ENCODE measurements at regions not wholly inside any gene's neighbourhood (a gene's known extent, or its start where the extent isn't known, plus 50 kb on each side); places are given as distances from the start of the nearest gene placed in this dataset.

GRCh38 chr6:74879976-74880375, 325.9 kb downstream of the COL12A1 start:
- Histone ChIP-seq H3K27ac (ENCODE audit: low read length) (no peak overlapping the region), H3K9me3 (ENCODE audit: control insufficient read depth, insufficient read depth, low read length) (peaks cover 3% of the 10 kb centered on the region), H3K27me3 (ENCODE audit: control insufficient read depth, insufficient read depth, low read length) (no peaks in the 10 kb centered on the region), H3K4me3 (ENCODE audit: low read length) (no peak overlapping the region), H3K4me1 (ENCODE audit: control insufficient read depth, insufficient read depth, low read length) (no peaks in the 10 kb centered on the region), H3K36me3 (ENCODE audit: control insufficient read depth, insufficient read depth, low read length) (no peaks in the 10 kb centered on the region)
- no peak for DNase-seq
- no peak for ATAC-seq
- TF ChIP-seq CTCF (IDR thresholded peaks at IDR 0.05): no peak
- H3K4me1 Mint-ChIP-seq: no peaks in the 10 kb centered on the region
- H3K27ac Mint-ChIP-seq: no peak overlapping the region
- peaks cover 5% of the 10 kb centered on the region for H3K36me3 Mint-ChIP-seq
- intact Hi-C loops (cut with micrococcal nuclease): no loop called here
- 83% methylated on average over 2 of the region's 2 CpGs for WGBS (ENCODE audit: insufficient coverage)
- peaks cover 9 to 12% of the 10 kb centered on the region in 2 donors for H3K9me3 Mint-ChIP-seq
- no peak overlapping the region for H3K4me3 Mint-ChIP-seq
- H3K27me3 Mint-ChIP-seq (ENCODE audit: low read depth in 2 of 2): no peaks in the 10 kb centered on the region

DNA sequence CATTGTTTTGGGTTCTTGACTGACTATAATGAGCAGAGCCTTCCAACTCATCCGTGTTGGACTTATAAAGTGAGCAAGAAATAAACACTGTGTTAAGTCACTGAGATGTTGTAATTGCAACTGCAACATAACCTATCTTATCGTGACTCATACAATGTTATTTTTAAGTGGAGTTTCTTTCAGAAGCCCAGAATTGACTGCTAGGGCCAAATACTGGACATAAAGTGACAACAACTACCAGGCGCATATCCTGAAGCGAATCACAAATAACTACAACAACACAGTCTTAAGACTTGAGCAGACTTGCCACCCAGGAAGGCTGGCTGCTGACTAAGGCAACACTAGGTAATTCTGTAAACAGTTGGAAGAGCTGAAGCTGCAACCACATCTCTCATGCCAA, 326.6 kb downstream of the COL12A1 start:
- intact Hi-C loops (cut with micrococcal nuclease): no loop called here
- H3K36me3 ChIP-seq (ENCODE audit: control insufficient read depth, insufficient read depth, low read length): no peaks in the 10 kb centered on the region
- no peak for TF ChIP-seq CTCF (IDR thresholded peaks at IDR 0.05)
- Mint-ChIP-seq H3K4me3 (no peak overlapping the region), H3K27me3 (ENCODE audit: low read depth in 2 of 2) (no peaks in the 10 kb centered on the region), H3K4me1 (no peaks in the 10 kb centered on the region), H3K36me3 (peaks cover 5% of the 10 kb centered on the region), H3K27ac (no peak overlapping the region), H3K9me3 (peaks cover 9 to 12% of the 10 kb centered on the region in 2 donors)
- H3K4me1 ChIP-seq (ENCODE audit: control insufficient read depth, insufficient read depth, low read length): no peaks in the 10 kb centered on the region
- WGBS (ENCODE audit: insufficient coverage): 100% methylated on average over 3 of the region's 4 CpGs
- DNase-seq: no peak
- H3K27me3 ChIP-seq (ENCODE audit: control insufficient read depth, insufficient read depth, low read length): no peaks in the 10 kb centered on the region
- H3K27ac ChIP-seq (ENCODE audit: low read length): no peak overlapping the region
- no peak overlapping the region for H3K4me3 ChIP-seq (ENCODE audit: low read length)
- H3K9me3 ChIP-seq (ENCODE audit: control insufficient read depth, insufficient read depth, low read length): peaks cover 3% of the 10 kb centered on the region
- ATAC-seq: no peak

- DNase-seq: no peak
- H3K9me3 ChIP-seq (ENCODE audit: control insufficient read depth, insufficient read depth, low read length): peaks cover 3% of the 10 kb centered on the region
- Mint-ChIP-seq H3K4me3 (no peak overlapping the region), H3K9me3 (peaks cover 19 to 22% of the 10 kb centered on the region in 2 donors), H3K36me3 (peaks cover 5% of the 10 kb centered on the region), H3K4me1 (no peaks in the 10 kb centered on the region), H3K27ac (no peak overlapping the region), H3K27me3 (ENCODE audit: low read depth in 2 of 2) (no peaks in the 10 kb centered on the region)
- no peaks in the 10 kb centered on the region for H3K36me3 ChIP-seq (ENCODE audit: control insufficient read depth, insufficient read depth, low read length)
- H3K4me3 ChIP-seq (ENCODE audit: low read length): no peak overlapping the region
- TF ChIP-seq CTCF (IDR thresholded peaks at IDR 0.05): no peak
- WGBS (ENCODE audit: insufficient coverage): 71% methylated on average over 1 of the region's 2 CpGs
- no peak overlapping the region for H3K27ac ChIP-seq (ENCODE audit: low read length)
- ATAC-seq: no peak
- intact Hi-C loops (cut with micrococcal nuclease): no loop called here
- H3K4me1 ChIP-seq (ENCODE audit: control insufficient read depth, insufficient read depth, low read length): no peaks in the 10 kb centered on the region
- H3K27me3 ChIP-seq (ENCODE audit: control insufficient read depth, insufficient read depth, low read length): no peaks in the 10 kb centered on the region
Measured at GRCh38 chr6:74875193-74875592, 330.7 kb downstream of the COL12A1 start.

DNA sequence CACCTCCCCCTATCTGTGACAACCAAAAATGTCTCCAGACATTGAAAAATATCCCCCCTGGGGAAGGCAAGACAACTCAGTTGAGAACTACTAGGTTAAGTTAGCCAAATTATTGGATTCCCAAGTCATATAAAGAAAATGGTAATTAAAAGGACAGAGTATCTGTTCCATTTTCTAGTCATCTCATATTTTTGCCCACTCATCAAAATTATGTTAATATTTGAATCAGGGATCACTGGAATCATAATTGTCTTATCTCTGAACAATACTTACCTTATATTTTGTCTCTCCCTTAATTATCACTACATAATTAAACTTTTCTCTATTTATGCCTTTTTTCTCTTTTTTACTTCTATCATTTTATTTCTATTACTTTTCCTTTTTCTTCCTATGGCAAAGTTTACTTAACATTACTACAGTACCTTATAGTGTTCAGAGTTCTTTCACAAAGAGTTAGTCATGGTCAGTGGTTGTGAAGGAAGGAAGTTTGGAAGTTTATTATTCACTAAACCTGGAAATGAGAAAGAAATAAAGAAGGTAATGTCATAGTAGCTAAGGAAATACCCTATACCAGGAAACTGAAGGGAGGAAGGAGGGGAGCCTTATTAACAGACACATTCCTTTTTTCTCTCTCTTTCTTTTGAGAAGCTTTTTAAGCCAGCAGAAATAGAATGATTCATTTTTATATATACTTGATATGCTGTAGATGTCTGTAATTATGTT, 332.9 kb downstream of the COL12A1 start:
- Mint-ChIP-seq H3K27me3 (ENCODE audit: low read depth in 2 of 2) (no peaks in the 10 kb centered on the region), H3K9me3 (peaks cover 16 to 19% of the 10 kb centered on the region in 2 donors), H3K4me1 (no peaks in the 10 kb centered on the region), H3K4me3 (no peak overlapping the region), H3K27ac (no peak overlapping the region), H3K36me3 (no peaks in the 10 kb centered on the region)
- no peak for TF ChIP-seq CTCF (IDR thresholded peaks at IDR 0.05)
- Histone ChIP-seq H3K9me3 (ENCODE audit: control insufficient read depth, insufficient read depth, low read length) (no peaks in the 10 kb centered on the region), H3K36me3 (ENCODE audit: control insufficient read depth, insufficient read depth, low read length) (no peaks in the 10 kb centered on the region), H3K27me3 (ENCODE audit: control insufficient read depth, insufficient read depth, low read length) (no peaks in the 10 kb centered on the region), H3K4me3 (ENCODE audit: low read length) (no peak overlapping the region), H3K27ac (ENCODE audit: low read length) (no peak overlapping the region), H3K4me1 (ENCODE audit: control insufficient read depth, insufficient read depth, low read length) (no peaks in the 10 kb centered on the region)
- ATAC-seq: no peak
- intact Hi-C loops (cut with micrococcal nuclease): no loop called here
- no peak for DNase-seq
